RKO (cell line): ENCODE measurements at regions not wholly inside any gene's neighbourhood (a gene's known extent, or its start where the extent isn't known, plus 50 kb on each side); places are given as distances from the start of the nearest gene placed in this dataset.

Experiments
- DNase-seq: peaks from one replicate; pipeline ENCODE4 v3.0.0-alpha.2; 2016; ENCODE audit warnings: low spot score

- DNase-seq = no peak
Observed at GRCh38 chr5:159702826-159703225, 213.5 kb upstream of the ADRA1B start.

- DNase-seq = no peak
Observed at GRCh38 chr5:159704160-159704559, 212.1 kb upstream of the ADRA1B start.

GRCh38 chr5:159705948-159706347 lies 210.3 kb upstream of the ADRA1B start:
- no peak for DNase-seq

GRCh38 chr5:159708090-159708489 lies 208.2 kb upstream of the ADRA1B start:
- DNase-seq = no peak

- no peak for DNase-seq
Observed at GRCh38 chr5:159712672-159713071, 203.6 kb upstream of the ADRA1B start.

- DNase-seq = no peak
Observed at GRCh38 chr5:159713254-159713653, 203.0 kb upstream of the ADRA1B start.

DNA sequence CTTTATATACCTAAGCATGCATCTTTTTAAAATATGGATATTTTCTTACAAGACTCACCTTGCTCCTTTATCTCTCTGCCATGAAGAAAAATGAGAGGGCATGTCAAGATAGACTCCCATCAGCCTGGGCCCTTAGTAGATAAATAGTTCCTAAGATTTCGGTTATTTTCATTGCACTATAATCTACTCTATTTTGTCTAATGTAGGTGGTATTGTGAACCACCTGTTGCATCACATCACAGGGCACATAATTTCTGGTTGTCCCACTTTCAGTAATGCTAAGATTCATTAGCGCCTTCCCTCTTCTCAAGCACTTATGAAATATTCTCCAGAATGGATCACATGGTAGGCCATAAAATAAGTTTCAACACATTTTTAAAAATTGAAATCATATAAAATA lies 202.5 kb upstream of the ADRA1B start:
- DNase-seq = no peak

DNA sequence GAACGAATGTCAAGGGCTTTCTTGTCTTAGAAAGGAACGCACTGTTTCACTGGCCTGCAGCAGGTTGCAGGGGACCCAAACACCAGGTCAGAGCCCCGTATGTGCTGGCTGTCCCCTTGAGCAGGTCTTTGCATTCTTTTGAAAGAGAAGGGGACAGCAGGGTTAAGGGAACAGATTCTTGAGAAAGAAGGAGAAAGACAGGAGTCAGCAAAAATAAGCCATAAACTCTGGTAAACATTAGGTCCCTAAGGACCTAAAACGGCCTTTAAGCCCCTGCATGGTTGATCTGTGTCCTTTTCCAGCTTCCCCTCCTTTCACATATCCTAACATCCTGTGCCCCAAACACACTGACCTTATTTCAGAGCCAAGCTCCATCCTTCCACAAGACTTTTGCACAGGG lies 190.8 kb upstream of the ADRA1B start:
- no peak for DNase-seq

DNA sequence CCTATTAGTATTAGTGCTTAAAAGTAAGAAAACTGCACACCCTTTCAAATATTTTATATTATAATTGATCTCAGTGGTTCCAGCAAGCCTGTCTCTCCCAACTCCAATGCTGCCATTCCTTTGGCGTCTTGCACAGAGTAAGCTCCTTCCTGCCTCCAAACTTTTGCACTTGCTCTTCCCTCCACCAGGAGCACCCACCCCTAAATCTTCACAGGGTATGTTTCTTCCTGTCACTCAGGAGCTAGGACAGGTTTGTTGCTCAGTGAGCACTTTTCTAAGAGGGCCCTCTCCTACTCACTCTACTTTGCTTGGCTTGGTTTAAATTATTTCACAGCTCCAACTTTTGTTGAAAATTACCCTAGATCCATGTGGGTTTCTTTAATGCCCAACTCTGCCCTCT lies 189.1 kb upstream of the ADRA1B start:
- no peak for DNase-seq

DNA sequence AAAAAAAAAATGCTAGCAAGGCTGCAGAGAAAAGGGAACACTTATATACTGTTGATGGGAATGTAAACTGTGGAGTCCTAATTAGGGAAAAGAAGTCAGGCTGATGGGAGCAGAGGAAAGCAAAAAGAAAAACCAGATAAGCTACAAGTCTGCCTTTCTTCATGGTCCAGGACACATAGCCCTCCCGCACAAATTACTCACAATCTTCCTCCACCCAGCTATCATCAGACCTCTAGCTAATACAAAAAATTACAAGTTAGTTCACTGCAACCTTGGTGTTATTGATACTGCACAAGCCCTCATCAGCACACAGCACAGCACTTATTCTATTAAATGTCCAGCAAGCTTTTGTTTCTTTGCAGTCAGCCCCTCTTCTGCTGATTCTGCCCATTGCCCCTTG lies 186.0 kb upstream of the ADRA1B start:
- no peak for DNase-seq

DNA sequence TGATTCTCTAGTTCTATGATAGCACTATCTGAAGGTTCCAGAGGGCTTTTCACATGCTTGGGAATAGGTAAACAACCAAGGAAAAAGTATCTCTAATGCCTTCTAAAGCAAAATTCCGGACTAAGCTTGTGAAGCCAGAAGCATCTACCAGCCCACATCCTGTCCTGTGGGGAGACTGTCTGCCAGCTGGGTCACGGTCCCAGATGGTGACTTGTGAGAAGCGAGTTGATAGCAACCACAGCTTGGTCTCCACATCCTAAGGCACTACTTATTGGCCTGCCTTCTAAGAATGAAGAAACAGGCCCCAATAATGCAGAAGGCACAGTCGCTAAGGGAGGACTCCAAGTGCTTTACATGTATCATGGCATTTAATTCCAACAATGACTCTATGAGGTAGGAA lies 184.1 kb upstream of the ADRA1B start:
- DNase-seq = no peak

GRCh38 chr5:159734366-159734765 lies 181.9 kb upstream of the ADRA1B start:
- no peak for DNase-seq

DNA sequence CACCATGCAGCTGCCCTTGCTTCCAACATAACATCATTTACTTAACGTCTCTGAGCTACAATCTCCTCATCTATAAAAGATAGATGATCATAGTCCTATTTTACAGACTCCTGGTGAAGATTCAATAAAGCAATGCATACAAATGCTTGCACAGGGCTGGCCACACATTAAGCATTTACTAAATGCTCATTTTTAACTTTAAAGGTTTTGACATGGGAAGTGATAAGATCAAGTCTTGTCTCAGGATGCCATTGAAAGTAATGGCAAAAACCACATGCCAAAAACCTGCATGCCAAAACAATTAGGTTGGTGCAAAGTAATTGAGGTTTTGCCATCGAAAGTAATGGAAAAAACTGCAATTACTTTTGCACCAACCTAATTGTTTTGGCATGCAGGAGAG lies 181.2 kb upstream of the ADRA1B start:
- no peak for DNase-seq

DNA sequence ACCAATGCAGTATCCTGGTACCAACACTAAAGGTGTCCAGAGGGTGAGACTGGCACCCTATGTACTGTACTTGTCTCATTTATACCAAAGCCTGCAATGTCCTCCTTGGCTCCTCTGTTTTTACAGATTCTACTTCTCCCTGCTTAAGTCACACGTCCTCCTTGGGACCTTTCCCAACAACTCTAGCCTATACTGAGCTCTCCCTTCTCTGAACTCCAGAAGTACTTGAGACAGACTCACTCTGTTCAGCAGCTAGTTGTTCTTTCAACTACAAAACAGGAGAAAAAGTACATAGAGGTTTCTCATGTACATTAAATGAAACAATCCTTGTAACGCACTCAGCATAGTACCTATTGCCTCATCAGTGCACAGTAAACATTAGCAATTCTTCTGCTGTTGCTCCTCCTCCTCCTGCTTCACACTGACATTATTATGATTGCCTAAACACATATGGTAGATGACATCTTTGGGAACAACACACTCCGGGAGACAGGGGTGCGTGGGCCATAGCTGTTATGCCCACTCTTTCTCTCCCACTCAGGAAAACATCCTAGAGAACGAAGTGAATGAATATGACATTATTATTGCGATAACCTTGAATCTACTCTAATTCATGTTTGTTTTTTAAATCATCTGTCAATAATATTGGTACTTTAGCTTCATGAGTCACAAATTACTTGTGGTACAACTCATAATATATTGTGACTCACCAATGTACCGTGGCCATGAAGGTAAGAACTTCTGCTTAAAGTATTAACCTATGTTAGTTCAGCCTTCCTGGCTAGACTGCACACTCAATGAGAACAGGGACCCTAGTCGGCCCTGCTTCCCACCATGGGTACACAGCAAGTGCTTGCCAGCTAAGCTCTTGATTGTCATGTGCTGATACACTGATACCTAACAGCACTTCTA lies 180.3 kb upstream of the ADRA1B start:
- no peak for DNase-seq

- no peak for DNase-seq
Observed at GRCh38 chr5:159736844-159737243, 179.4 kb upstream of the ADRA1B start.

DNA sequence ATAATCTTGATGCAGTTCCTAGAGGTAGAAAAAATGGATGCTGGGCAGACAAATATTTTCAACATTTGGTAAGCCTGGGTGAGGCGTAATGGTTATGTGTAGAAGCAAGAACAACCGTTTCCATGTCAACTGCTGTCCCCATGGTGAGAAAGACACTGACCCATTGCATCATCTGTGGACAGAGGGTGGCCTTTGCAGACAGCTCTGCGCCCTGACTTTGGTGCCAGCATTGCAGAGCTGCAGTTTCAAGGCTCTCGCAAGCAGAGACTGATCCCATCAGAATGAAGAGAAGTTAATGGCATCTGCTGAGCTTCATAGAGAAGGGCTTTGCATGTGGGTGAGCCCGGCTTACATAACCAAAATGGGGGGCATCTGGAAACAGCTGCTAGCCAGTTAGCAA lies 179.0 kb upstream of the ADRA1B start:
- no peak for DNase-seq

- no peak for DNase-seq
Observed at GRCh38 chr5:159741829-159742322, 174.4 kb upstream of the ADRA1B start.

DNA sequence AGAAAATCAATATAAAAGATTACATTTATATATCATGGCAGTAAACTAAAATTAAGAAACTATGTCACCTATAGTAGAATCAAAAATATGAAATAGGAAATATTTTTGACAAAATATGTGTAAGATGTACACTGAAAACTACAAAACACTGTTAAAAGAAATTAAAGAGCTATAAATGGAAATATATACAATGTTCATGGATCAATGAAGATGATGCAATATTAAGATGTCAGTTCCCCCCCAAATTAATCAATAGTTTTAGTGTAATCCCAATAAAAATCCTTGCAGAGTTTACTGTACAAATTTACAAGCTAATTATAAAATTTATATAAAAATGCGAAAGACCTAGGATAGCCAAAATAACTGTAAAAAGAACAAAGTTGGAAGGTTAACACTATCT lies 173.0 kb upstream of the ADRA1B start:
- no peak for DNase-seq

DNA sequence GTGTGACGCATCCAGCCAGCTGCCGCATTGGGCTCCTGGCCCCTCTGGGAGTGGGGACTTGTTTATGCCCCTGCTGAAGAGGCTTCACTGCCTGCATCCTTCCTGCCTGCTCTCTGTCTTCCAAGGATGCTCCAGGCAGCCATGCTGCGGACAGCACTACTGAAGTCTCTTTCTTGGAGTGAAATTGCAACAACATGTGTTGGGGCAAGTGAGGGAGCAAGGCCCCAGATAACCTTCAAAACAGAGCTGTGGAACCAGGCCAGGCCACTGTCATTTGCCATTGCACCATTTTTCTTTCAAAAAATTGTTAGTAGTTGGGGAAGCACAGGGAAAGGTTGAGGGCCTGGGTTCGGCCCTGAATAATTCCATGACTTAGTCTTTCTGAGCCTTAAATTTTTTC lies 169.6 kb upstream of the ADRA1B start:
- DNase-seq = no peak

GRCh38 chr5:159749146-159749545 lies 167.1 kb upstream of the ADRA1B start:
- no peak for DNase-seq

DNA sequence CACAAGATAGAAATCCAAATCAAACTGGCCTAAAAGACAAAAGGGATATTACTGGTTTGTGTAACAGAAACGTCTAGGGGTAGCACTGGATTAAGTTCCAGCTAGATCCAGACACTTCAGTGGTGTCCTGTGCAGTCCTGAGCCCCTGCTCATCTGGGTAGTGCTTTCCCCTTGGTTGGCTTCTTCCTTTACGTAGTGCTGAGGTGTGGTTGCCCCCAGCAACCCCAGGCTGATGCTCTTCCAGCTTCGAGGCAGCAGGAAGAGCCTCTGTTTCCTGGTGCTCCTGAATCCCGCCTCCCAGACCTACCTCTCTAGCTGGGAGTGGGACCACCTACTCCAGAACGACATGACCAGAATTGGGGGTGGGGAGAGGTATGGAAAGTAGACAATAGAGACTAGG lies 166.1 kb upstream of the ADRA1B start:
- DNase-seq = no peak

- no peak for DNase-seq
Observed at GRCh38 chr5:159751459-159751858, 164.8 kb upstream of the ADRA1B start.

- DNase-seq = no peak
Observed at GRCh38 chr5:159752622-159753275, 163.5 kb upstream of the ADRA1B start.
